ENCODE measurements at regions not wholly inside any gene's neighbourhood (a gene's known extent, or its start where the extent isn't known, plus 50 kb on each side); places are given as distances from the start of the nearest gene placed in this dataset.
"Not testable (repeated sequence)": the region's sequence is repeated elsewhere in the genome, so short reads cannot be mapped to it uniquely, and the experiment has no call there.

DNA sequence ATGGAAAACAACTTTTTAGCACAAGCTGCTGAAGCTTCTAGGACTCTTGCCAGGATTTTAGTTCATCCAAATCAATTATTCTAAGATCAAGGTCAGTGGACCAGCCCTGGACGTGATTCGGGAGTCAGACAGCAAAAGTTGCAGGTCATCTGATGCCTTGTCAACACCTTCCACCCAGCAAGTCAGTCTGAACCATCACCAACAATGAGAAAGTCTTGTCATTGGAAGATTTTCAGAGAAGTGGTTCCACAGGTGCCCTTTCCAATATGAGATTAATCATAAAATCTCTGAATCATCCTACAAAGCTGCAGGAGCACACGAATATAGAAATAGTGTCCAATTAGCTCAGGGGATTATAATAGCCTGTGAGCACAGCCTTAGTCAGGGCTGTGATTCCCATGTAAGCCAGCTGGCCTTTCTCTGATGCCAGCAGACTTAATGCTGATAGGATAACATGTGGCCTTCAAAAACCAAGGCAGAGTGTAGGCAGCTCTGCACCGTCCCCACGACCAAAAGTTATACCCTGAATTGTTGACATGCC is 445.0 kb upstream of the TRPC7 start:
- no peak for DNase-seq

- no peak for DNase-seq
Observed at GRCh38 chr5:136809382-136809781, 444.0 kb upstream of the TRPC7 start.

GRCh38 chr5:136808756-136809155 is 443.4 kb upstream of the TRPC7 start:
- DNase-seq = no peak

DNA sequence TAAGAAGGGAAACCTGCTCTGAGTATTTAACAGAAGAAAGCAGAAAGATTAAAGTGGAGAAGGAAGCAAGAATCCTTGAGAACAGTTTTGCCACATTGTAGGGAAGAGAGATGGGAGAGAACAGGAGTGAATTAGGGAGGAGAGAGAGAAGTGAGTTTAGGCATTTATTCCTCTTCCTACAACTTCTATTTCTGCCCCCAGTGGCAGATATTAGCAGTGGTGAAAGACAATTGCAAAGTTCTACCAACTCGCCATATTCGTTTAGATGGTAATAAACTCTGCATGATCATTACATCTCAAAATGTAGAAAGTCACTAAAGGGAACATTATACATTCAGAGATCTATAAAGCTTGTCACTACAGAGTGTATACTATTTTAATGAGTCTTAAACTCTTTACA is 440.1 kb upstream of the TRPC7 start:
- DNase-seq = no peak

- no peak for DNase-seq
Observed at GRCh38 chr5:136802383-136802782, 437.0 kb upstream of the TRPC7 start.

GRCh38 chr5:136799806-136800372 is 434.5 kb upstream of the TRPC7 start:
- DNase-seq = no peak

DNA sequence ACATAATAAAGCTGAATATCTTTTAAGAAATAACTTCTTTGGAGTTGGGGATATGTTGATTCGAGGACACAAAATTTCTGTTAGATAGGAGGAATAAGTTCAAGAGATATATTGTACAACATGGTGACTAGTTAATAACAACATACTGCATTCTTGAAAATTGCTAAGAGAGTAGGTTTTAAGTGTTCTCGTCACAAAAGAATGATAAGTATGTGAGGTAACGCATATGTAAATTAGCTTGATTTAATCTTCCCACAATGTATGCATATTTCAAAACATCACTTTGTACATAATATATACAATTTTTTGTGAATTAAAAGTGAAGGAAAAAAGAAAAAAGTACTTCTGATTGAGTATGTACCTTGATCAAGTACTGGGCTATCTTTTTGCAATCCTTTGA is 428.0 kb upstream of the TRPC7 start:
- DNase-seq = no peak

DNA sequence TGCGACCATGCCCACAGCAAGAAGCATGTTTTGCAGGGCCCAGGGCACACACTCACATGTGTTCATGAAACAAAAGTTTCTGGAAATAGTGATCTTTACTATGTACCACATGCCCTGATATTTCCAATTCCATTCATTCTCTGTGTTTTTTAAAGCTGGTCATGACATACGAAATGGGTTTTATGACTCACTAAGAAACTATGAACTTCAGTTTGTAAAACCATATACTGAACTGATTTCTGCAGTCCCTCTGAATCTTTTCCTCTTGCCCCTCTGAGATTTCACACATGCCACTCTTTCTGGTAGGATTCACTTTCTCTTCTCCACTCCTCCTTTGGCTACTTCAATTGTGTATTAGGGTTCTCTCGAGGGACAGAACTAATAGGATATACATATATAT is 416.1 kb upstream of the TRPC7 start:
- DNase-seq = no peak

GRCh38 chr5:136780518-136780917 is 415.2 kb upstream of the TRPC7 start:
- no peak for DNase-seq

GRCh38 chr5:136776022-136776927 is 410.9 kb upstream of the TRPC7 start:
- no peak for DNase-seq

DNA sequence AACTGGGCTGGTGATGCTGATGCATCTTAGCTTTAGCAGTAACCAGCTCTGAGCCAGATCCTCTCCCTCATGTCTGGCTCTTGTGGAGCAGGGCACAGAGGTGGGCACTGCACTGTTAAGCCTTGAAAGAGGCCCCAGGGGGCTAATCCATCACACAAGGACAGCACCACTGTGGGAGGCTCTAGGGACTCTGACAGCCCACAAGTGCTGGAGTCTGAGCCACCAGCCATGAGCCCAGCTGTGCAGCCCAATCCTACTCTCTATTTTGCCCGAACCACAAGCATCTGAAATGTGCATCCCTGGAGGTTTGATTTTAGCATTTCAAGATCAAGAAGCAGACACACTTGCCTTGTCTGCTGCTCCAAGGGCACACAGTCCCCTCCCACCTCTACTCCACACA is 407.1 kb upstream of the TRPC7 start:
- DNase-seq = no peak

GRCh38 chr5:136769900-136770684 is 404.7 kb upstream of the TRPC7 start:
- peak in 1 of 2 donors; percentile 11 for DNase-seq

GRCh38 chr5:136769093-136769492 is 403.7 kb upstream of the TRPC7 start:
- DNase-seq = no peak

DNA sequence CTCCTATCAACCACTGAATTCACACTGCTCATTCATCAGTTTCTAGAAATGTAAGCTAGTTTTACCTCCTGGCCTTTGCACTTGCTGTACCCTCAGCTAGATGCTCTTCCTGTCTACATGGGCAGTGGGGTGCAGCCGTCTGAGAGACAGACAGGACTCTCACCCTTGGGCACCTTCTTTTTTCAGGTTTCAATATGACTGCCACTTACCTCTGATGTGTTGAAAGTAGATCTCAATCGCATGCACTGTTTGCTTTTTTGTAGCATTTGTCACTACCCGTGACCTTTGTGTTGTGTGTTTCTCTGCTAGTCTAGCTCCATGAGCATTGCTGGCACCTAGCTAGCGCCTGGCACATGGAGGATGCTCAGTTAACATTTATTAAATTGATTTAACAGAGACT is 403.1 kb upstream of the TRPC7 start:
- no peak for DNase-seq

GRCh38 chr5:136766456-136766855 is 401.1 kb upstream of the TRPC7 start:
- DNase-seq = no peak

GRCh38 chr5:136764601-136765000 is 399.3 kb upstream of the TRPC7 start:
- no peak for DNase-seq

- no peak for DNase-seq
Observed at GRCh38 chr5:136763548-136763947, 398.2 kb upstream of the TRPC7 start.

DNA sequence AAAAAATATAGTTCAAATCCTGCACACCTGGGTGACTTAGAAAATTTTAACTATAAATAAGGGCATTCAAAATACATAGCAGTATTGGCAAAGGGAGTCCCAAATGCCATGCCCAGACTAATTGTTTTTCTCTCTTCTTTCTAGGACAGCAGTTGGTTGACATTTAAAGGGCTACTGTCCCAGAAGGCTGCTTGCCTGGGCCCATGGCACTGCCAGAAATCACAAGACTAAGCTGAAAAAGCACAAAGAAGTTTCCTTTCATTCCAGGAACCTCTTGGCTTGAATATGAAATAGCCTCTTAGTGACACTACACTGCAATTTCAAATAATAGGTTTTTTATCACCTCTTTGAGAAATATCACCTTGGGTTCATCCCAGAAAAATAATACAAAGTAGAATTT is 388.9 kb upstream of the TRPC7 start:
- no peak for DNase-seq

GRCh38 chr5:136750224-136750862 is 385.0 kb upstream of the TRPC7 start:
- no peak for DNase-seq

GRCh38 chr5:136749016-136749415 is 383.7 kb upstream of the TRPC7 start:
- no peak for DNase-seq

- no peak for DNase-seq
Observed at GRCh38 chr5:136743052-136743451, 377.7 kb upstream of the TRPC7 start.

DNA sequence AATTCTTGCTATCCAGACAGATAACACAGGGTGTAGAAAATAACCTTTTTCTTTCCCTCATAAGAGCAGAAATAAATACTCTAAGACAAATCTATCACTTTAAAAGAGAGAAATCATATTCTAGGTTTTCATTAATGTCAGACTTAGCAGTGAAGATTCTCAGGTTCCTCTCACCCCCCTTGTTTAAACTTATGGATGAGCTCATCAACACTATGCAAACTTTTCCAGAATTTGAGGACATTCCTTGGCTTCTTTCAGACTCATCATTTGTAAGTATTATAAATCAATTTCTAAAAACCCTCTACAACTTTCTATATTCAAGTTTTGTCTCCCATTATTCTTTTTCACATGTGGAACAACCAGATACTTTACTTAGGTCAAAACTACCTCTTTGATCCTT is 374.9 kb upstream of the TRPC7 start:
- no peak for DNase-seq

DNA sequence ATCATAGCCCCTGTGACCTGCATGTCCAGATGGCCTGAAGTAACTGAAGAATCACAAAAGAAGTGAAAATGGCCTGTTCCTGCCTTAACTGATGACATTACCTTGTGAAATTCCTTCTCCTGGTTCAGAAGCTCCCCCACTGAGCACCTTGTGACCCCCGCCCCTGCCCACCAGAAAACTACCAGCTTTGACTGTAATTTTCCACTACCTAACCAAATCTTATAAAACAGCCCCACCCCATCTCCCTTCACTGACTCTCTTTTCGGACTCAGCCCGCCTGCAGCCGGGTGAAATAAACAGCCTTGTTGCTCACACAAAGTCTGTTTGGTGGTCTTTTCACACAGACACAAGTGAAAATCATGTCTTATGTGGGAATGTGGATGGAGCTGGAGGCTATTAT is 373.9 kb upstream of the TRPC7 start:
- DNase-seq = not testable (repeated sequence)

All from CD4-positive, alpha-beta T cell treated with Interleukin-4 for 1 hour (primary cell).